ENCODE measurements at regions not wholly inside any gene's neighbourhood (a gene's known extent, or its start where the extent isn't known, plus 50 kb on each side); places are given as distances from the start of the nearest gene placed in this dataset.

- Histone ChIP-seq H3K56ac (ENCODE audit: insufficient read length, low read depth, low read length) (no peak overlapping the region), H3K23ac (ENCODE audit: insufficient read length, low read depth, low read length) (no peak overlapping the region), H2AK5ac (ENCODE audit: insufficient read length, low read length) (no peak overlapping the region), H3K79me1 (ENCODE audit: insufficient read depth, low read depth, low read length, poor library complexity, severe bottlenecking) (no peaks in the 10 kb centered on the region), H4K20me1 (ENCODE audit: control insufficient read depth, insufficient read depth, insufficient read length) (no peaks in the 10 kb centered on the region), H2BK15ac (ENCODE audit: low read depth, low read length) (no peak overlapping the region), H3K4ac (ENCODE audit: low read depth, low read length) (no peak overlapping the region), H2BK120ac (ENCODE audit: low read depth, low read length, poor library complexity, severe bottlenecking) (no peak overlapping the region), H3T11ph (ENCODE audit: low read length) (no peak overlapping the region), H3K4me1 (ENCODE audit: insufficient read depth, low read length) (no peaks in the 10 kb centered on the region), H3K27ac (ENCODE audit: insufficient read length, low read depth, low read length) (no peak overlapping the region), H2BK5ac (ENCODE audit: insufficient read length, low read length) (no peak overlapping the region), H3K27me3 (ENCODE audit: insufficient read depth, low read length) (no peaks in the 10 kb centered on the region), H3K79me2 (ENCODE audit: insufficient read depth, low read length) (no peaks in the 10 kb centered on the region), H3K9ac (ENCODE audit: extremely low read depth, insufficient read length, low read length) (no peak overlapping the region), H3K9me3 (ENCODE audit: control insufficient read depth, low read depth, low read length) (no peaks in the 10 kb centered on the region), H3K23me2 (ENCODE audit: insufficient read length, low read depth, low read length, poor library complexity, severe bottlenecking) (no peaks in the 10 kb centered on the region), H2BK20ac (ENCODE audit: low read depth, low read length, poor library complexity, severe bottlenecking) (no peak overlapping the region), H4K8ac (replicated peaks; ENCODE audit: insufficient read length, low read depth, low read length) (no peak overlapping the region), H4K5ac (ENCODE audit: insufficient read length, low read depth, low read length) (no peak overlapping the region), H4K91ac (ENCODE audit: insufficient read length, low read depth, low read length) (no peak overlapping the region), H3K14ac (ENCODE audit: insufficient read depth, low read length) (no peak overlapping the region), H3K4me2 (ENCODE audit: insufficient read depth, insufficient read length, low read length) (no peak overlapping the region), H2AFZ (ENCODE audit: low read length) (no peak overlapping the region), H3K18ac (ENCODE audit: insufficient read length, low read depth, low read length) (no peak overlapping the region), H2BK12ac (ENCODE audit: insufficient read length, low read depth, low read length) (no peak overlapping the region)
- Mint-ChIP-seq H3K4me1 (0 out of 4 replicates have a peak, but pooled peaks cover 0 to 3% of the 10 kb centered on the region in 2 experiments), H3K27ac (no peak overlapping the region), H3K36me3 (ENCODE audit: insufficient read depth in 1 of 3, low read depth in 3 of 3) (no peaks in the 10 kb centered on the region), H3K4me3 (no peak overlapping the region), H3K9me3 (no peaks in the 10 kb centered on the region), H3K27me3 (ENCODE audit: low read depth) (peaks cover 4% of the 10 kb centered on the region)
- TF ChIP-seq, protein P1, sequence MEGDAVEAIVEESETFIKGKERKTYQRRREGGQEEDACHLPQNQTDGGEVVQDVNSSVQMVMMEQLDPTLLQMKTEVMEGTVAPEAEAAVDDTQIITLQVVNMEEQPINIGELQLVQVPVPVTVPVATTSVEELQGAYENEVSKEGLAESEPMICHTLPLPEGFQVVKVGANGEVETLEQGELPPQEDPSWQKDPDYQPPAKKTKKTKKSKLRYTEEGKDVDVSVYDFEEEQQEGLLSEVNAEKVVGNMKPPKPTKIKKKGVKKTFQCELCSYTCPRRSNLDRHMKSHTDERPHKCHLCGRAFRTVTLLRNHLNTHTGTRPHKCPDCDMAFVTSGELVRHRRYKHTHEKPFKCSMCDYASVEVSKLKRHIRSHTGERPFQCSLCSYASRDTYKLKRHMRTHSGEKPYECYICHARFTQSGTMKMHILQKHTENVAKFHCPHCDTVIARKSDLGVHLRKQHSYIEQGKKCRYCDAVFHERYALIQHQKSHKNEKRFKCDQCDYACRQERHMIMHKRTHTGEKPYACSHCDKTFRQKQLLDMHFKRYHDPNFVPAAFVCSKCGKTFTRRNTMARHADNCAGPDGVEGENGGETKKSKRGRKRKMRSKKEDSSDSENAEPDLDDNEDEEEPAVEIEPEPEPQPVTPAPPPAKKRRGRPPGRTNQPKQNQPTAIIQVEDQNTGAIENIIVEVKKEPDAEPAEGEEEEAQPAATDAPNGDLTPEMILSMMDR (conservative IDR thresholded peaks at IDR 0.05), result no peak
- WGBS (ENCODE audit: extremely low coverage, insufficient read length, low lambda C conversion rate), result no CpG with 5 or more reads among the region's 1 CpG
- no peak for DNase-seq
These were observed 73.5 kb upstream of the DLX6 start for GRCh38 chr7:96931891-96932290.
